Vagina (tissue), 2 donors: ENCODE measurements at regions not wholly inside any gene's neighbourhood (a gene's known extent, or its start where the extent isn't known, plus 50 kb on each side); places are given as distances from the start of the nearest gene placed in this dataset.

Experiments
- DNase-seq, 2 donors: peaks; one replicate each; pipeline ENCODE4 v3.0.0-alpha.2; 2017; ENCODE audit errors: extremely low spot score in 2 of 2
- H3K27ac ChIP-seq: fragments of 200-600 bp; sonication (generic); one replicate; pipeline ENCODE4 v1.5.1; 2019
- H3K27me3 ChIP-seq: fragments of 200-600 bp; sonication (generic); one replicate; pipeline ENCODE4 v1.5.1; 2019
- H3K36me3 ChIP-seq, 2 donors: fragments of 200-600 bp; sonication (generic); one replicate each; pipeline ENCODE4 v1.5.1; 2017 to 2019
- H3K4me1 ChIP-seq: fragments of 200-600 bp; sonication (generic); one replicate; pipeline ENCODE4 v1.5.1; 2019
- H3K4me3 ChIP-seq, 2 donors: fragments of 200-600 bp; sonication (generic); 1 replicate in 1 of 2; 2 replicates in 1 of 2; pipeline ENCODE4 v1.5.1; 2016 to 2019
- H3K9me3 ChIP-seq: fragments of 200-600 bp; sonication (generic); one replicate; pipeline ENCODE4 v1.5.1; 2019
- POLR2A ChIP-seq, 2 donors: fragments of 450-650 bp; IDR thresholded peaks; one replicate each; pipeline ENCODE4 v1.6.1; 2017; ENCODE audit warnings: antibody characterized with exemption in 2 of 2, mild to moderate bottlenecking in 2 of 2, moderate library complexity in 2 of 2
- POLR2AphosphoS5 ChIP-seq, 2 donors: sonication (generic); formaldehyde crosslinking; IDR thresholded peaks; one replicate each; pipeline ENCODE4 v1.9.0; 2017; ENCODE audit warnings: antibody characterized with exemption in 2 of 2, mild to moderate bottlenecking in 2 of 2, low read depth in 1 of 2; ENCODE audit not compliant: insufficient read depth in 1 of 2
- intact Hi-C: fragments of 100-400 bp; cut with DNase I; formaldehyde crosslinking; loops from one replicate; pipeline ENCODE4 v1.15.1; 2023
- TF ChIP-seq, protein P1 (sequence below), 3 experiments: fragments of 450-650 bp in 2 of 3; fragments of 200-600 bp in 1 of 3; sonication (generic) in 1 of 3; IDR thresholded peaks; one replicate each; pipeline ENCODE4 v1.5.1; 2017 to 2019; ENCODE audit warnings: antibody characterized with exemption in 3 of 3, mild to moderate bottlenecking in 2 of 3, moderate library complexity in 2 of 3

GRCh38 chr14:37844614-37845013 lies 249.2 kb downstream of the TTC6 start:
- Histone ChIP-seq H3K27me3 (no peaks in the 10 kb centered on the region), H3K4me3 (no peak overlapping the region), H3K9me3 (no peaks in the 10 kb centered on the region), H3K27ac (no peak overlapping the region), H3K36me3 (no peaks in the 10 kb centered on the region), H3K4me1 (no peaks in the 10 kb centered on the region)
- TF ChIP-seq POLR2A (IDR thresholded peaks at IDR 0.05) = no peak
- no peak for TF ChIP-seq POLR2AphosphoS5 (IDR thresholded peaks at IDR 0.05; ENCODE audit: insufficient read depth in 1 of 2, low read depth in 1 of 2)
- TF ChIP-seq, protein P1, sequence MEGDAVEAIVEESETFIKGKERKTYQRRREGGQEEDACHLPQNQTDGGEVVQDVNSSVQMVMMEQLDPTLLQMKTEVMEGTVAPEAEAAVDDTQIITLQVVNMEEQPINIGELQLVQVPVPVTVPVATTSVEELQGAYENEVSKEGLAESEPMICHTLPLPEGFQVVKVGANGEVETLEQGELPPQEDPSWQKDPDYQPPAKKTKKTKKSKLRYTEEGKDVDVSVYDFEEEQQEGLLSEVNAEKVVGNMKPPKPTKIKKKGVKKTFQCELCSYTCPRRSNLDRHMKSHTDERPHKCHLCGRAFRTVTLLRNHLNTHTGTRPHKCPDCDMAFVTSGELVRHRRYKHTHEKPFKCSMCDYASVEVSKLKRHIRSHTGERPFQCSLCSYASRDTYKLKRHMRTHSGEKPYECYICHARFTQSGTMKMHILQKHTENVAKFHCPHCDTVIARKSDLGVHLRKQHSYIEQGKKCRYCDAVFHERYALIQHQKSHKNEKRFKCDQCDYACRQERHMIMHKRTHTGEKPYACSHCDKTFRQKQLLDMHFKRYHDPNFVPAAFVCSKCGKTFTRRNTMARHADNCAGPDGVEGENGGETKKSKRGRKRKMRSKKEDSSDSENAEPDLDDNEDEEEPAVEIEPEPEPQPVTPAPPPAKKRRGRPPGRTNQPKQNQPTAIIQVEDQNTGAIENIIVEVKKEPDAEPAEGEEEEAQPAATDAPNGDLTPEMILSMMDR (IDR thresholded peaks at IDR 0.05) = no peak
- DNase-seq = no peak
- intact Hi-C loops = no loop called here

GRCh38 chr14:37848985-37849621 lies 253.7 kb downstream of the TTC6 start:
- Histone ChIP-seq H3K36me3 (no peaks in the 10 kb centered on the region), H3K27me3 (no peaks in the 10 kb centered on the region), H3K9me3 (no peaks in the 10 kb centered on the region), H3K4me1 (no peaks in the 10 kb centered on the region), H3K4me3 (no peak overlapping the region), H3K27ac (no peak overlapping the region)
- intact Hi-C loops = no loop called here
- no peak for TF ChIP-seq POLR2A (IDR thresholded peaks at IDR 0.05)
- TF ChIP-seq, protein P1 (IDR thresholded peaks at IDR 0.05) = no peak
- DNase-seq = no peak

DNA sequence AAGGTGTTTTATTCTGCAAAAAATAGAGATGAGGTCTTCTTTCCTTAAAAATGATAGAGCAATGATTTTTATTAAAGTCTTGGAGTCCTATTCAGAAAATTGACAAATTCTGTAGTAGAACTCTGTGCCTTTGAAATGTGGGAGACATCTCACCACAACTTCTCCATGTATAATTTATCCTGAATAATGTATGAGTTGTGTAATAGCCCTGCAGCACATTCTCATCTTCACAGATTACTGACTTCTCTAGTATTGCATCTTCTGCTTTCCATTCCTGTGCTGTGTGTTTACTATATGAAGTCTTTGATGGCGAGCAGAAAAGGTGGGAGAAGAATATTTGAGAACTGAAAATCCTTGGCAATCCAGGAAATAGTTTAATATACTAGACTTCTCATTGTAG lies 255.6 kb downstream of the TTC6 start:
- intact Hi-C loops = no loop called here

GRCh38 chr14:37855871-37856270 lies 260.4 kb downstream of the TTC6 start:
- TF ChIP-seq POLR2AphosphoS5 (IDR thresholded peaks at IDR 0.05; ENCODE audit: insufficient read depth in 1 of 2, low read depth in 1 of 2) = no peak
- TF ChIP-seq POLR2A (IDR thresholded peaks at IDR 0.05) = no peak
- TF ChIP-seq, protein P1 (IDR thresholded peaks at IDR 0.05) = no peak
- Histone ChIP-seq H3K27ac (no peak overlapping the region), H3K36me3 (no peaks in the 10 kb centered on the region), H3K27me3 (no peaks in the 10 kb centered on the region), H3K4me3 (no peak overlapping the region), H3K4me1 (no peaks in the 10 kb centered on the region), H3K9me3 (no peaks in the 10 kb centered on the region)
- DNase-seq = no peak
- intact Hi-C loops = no loop called here

More for the DNA sequence above, 255.6 kb downstream of the TTC6 start:
- no peaks in the 10 kb centered on the region for H3K9me3 ChIP-seq
- H3K4me3 ChIP-seq = no peak overlapping the region
- no peaks in the 10 kb centered on the region for H3K36me3 ChIP-seq
- H3K27me3 ChIP-seq = no peaks in the 10 kb centered on the region
- no peaks in the 10 kb centered on the region for H3K4me1 ChIP-seq
- no peak for TF ChIP-seq POLR2A (IDR thresholded peaks at IDR 0.05)
- TF ChIP-seq POLR2AphosphoS5 (IDR thresholded peaks at IDR 0.05; ENCODE audit: insufficient read depth in 1 of 2, low read depth in 1 of 2) = no peak
- TF ChIP-seq, protein P1 (IDR thresholded peaks at IDR 0.05) = no peak
- no peak overlapping the region for H3K27ac ChIP-seq
- no peak for DNase-seq

- Histone ChIP-seq H3K36me3 (no peaks in the 10 kb centered on the region), H3K27ac (no peak overlapping the region), H3K9me3 (no peaks in the 10 kb centered on the region), H3K4me1 (no peaks in the 10 kb centered on the region), H3K27me3 (no peaks in the 10 kb centered on the region), H3K4me3 (no peak overlapping the region)
- DNase-seq = no peak
- TF ChIP-seq, protein P1 (IDR thresholded peaks at IDR 0.05) = no peak
- TF ChIP-seq POLR2A (IDR thresholded peaks at IDR 0.05) = no peak
- TF ChIP-seq POLR2AphosphoS5 (IDR thresholded peaks at IDR 0.05; ENCODE audit: insufficient read depth in 1 of 2, low read depth in 1 of 2) = no peak
- intact Hi-C loops = no loop called here
Measured at GRCh38 chr14:37857774-37858266, 262.4 kb downstream of the TTC6 start.
